GM13977 (cell line): ENCODE measurements at regions not wholly inside any gene's neighbourhood (a gene's known extent, or its start where the extent isn't known, plus 50 kb on each side); places are given as distances from the start of the nearest gene placed in this dataset.

Experiments
- DNase-seq: peaks from one replicate; pipeline ENCODE4 v3.0.0; 2012; ENCODE audit warnings: low spot score
- in situ Hi-C: fragments of 300-500 bp; cut with MboI; formaldehyde crosslinking; loops from one replicate; pipeline ENCODE4 v1.12.0; 2022; ENCODE audit warnings: low sequenced_read_pairs, low pct_unique_long_range_greater_than_20kb, mixed read lengths, inconsistent platforms; ENCODE audit not compliant: unreplicated experiment
- TF ChIP-seq, protein P1 (sequence below): IDR thresholded peaks from 2 replicates; pipeline ENCODE4 v1.5.1; 2012; ENCODE audit warnings: mild to moderate bottlenecking, control low read depth; ENCODE audit not compliant: insufficient read depth; ENCODE audit errors: extremely low read depth, missing control alignments

DNA sequence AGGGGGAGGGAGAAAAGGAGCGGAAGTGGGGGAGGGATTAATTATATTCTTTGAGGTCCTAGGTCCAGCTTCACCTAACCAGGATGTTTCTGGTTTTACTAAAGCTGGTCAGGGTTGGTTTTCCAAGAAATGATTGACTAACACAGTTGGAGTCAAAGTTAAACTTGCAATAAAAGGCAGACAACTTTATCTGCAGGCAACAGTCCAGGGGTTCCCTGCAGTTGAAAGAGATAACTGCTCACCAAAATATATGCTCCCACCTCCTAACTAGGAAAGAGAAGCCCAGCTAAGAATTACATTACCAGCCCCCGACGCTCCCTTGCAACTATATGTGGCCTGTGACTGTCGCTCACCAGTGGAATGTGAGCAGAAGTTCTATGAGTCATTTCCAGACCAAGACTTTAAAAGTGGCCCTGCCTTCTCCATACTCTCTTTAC is 140.0 kb upstream of the PKDCC start:
- TF ChIP-seq, protein P1, sequence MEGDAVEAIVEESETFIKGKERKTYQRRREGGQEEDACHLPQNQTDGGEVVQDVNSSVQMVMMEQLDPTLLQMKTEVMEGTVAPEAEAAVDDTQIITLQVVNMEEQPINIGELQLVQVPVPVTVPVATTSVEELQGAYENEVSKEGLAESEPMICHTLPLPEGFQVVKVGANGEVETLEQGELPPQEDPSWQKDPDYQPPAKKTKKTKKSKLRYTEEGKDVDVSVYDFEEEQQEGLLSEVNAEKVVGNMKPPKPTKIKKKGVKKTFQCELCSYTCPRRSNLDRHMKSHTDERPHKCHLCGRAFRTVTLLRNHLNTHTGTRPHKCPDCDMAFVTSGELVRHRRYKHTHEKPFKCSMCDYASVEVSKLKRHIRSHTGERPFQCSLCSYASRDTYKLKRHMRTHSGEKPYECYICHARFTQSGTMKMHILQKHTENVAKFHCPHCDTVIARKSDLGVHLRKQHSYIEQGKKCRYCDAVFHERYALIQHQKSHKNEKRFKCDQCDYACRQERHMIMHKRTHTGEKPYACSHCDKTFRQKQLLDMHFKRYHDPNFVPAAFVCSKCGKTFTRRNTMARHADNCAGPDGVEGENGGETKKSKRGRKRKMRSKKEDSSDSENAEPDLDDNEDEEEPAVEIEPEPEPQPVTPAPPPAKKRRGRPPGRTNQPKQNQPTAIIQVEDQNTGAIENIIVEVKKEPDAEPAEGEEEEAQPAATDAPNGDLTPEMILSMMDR = no peak
- in situ Hi-C loops = no loop called here
- no peak for DNase-seq

DNA sequence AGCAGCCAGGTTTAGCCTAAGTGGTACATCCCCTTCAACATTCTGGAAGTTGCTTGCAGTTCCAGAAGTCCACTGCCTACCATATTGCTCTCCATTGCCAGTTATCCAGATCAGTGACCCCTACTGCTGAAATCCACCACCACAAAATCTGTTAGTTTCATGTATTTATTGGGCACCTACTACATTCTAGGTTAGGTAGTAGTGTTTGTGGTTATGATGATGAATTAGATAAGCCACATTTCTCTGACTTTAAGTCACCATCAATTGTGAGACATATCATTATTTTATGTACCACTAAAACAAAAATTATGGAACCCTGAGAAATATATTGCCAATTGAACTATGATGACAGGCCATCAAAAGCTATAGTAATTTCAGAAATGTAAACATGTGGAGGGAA is 139.5 kb upstream of the PKDCC start:
- no peak for DNase-seq
- in situ Hi-C loops = no loop called here

DNA sequence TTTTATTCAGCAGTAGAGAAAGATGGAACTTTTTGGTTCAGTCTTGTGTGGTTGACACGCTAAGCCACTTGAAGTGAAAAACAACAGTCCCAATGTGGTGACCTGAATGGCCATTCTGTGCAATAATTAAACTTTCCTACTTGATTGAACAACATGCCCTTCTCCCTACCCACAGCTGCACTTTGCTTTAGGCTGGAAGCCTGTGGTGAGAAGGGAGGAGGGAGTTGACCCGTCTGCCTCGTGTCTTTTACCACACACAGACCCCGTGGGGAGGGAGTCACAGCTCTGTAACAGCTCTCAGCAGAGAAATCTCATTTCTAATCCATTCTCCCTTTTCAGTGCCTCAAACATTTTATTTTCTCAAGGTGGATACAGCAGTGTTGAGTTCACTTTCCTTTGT is 138.2 kb upstream of the PKDCC start:
- DNase-seq = no peak
- TF ChIP-seq, protein P1 = no peak
- in situ Hi-C loops = no loop called here

More for the DNA sequence above, 139.5 kb upstream of the PKDCC start:
- TF ChIP-seq, protein P1 = no peak

DNA sequence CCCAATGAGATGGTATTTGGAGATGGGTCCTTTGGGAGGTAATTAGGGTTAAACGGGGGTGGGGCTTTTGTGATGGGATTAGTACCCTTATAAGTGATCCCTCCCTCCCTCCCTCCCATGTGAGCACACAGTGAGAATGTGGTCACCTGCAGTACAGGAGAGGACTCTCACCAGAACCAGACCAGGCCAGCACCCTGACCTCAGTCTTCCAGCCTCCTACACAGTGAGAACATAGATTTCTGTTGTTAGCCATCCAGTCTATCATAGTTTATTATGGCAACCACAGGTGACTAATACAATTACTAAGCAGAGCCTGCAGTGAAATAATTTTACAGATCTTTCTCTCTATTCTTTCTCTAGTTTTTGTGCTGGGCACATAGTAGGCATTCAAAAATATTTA is 137.7 kb upstream of the PKDCC start:
- in situ Hi-C loops = no loop called here
- TF ChIP-seq, protein P1 = no peak

DNA sequence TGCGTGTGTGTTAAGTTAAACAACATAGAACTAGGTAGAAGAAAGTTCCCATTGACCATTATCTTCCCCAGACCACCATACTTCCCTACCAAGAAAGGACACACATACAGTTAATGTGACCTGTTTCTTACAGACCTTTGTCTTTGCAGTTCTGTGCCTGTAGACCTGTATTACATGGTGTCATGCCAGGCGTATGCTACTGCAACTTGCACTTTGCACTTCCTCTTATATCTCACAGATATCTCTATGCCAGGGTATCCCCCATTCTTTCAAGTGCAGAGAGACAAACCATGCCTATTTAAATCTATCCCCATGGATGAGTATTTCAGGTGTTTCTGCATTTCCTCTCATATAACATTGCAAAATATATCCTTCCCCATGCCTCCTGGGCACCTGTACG is 136.8 kb upstream of the PKDCC start:
- no peak for DNase-seq
- TF ChIP-seq, protein P1 = no peak
- in situ Hi-C loops = no loop called here

More for the DNA sequence above, 137.7 kb upstream of the PKDCC start:
- DNase-seq = no peak

DNA sequence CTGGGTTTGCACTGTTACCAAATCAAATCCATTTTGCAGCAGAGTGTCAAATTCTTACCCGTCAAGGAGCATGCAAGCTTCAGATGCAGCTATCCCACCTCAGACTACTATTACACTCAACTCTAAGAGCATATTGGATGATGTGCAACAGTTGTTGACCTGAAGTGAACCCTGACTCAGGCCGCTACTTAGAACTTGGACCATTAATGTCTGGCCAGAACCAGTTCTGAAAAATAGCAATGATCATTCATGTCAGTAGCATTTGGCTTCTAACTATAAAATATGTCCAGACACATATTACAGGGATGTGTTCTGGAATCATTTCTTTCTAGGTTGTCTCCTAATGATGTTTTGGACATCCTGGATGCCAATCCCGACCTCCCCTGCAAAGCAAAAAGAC is 135.5 kb upstream of the PKDCC start:
- TF ChIP-seq, protein P1 = no peak
- no peak for DNase-seq
- in situ Hi-C loops = no loop called here

DNA sequence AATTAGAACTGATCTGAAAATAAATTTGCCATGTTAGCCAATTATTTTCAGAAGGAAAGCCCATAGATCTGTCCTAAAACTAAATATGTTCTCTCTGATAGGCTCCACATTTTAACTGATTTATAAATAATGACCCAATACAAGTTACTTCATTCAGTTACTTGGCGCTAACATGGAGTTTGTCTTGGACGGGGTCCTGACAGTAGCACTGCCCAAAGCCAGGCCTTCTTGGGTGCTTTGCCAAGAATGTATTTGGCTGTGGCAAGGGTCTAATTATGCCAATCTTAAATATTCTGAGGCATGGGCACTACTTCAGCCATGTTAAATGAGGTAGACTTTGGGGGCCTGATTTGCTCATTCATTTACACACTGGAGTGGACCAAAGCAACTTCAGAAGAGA is 135.0 kb upstream of the PKDCC start:
- TF ChIP-seq, protein P1 = no peak
- in situ Hi-C loops = no loop called here
- DNase-seq = no peak
